ENCODE measurements at regions not wholly inside any gene's neighbourhood (a gene's known extent, or its start where the extent isn't known, plus 50 kb on each side); places are given as distances from the start of the nearest gene placed in this dataset.

GRCh38 chr3:102020735-102021134, 171.4 kb downstream of the NFKBIZ start:
- Histone ChIP-seq H3K4me3 (no peak overlapping the region), H3K4me1 (no peaks in the 10 kb centered on the region), H3K27ac (no peak overlapping the region), H3K27me3 (no peaks in the 10 kb centered on the region), H3K9me3 (no peaks in the 10 kb centered on the region), H3K36me3 (no peaks in the 10 kb centered on the region)
- 87% methylated on average over 1 of the region's 1 CpG for WGBS
- TF ChIP-seq POLR2AphosphoS5 (IDR thresholded peaks at IDR 0.05) (no peak), EP300 (IDR thresholded peaks at IDR 0.05) (no peak), POLR2A (IDR thresholded peaks at IDR 0.05) (no peak), CTCF (IDR thresholded peaks at IDR 0.05) (no peak)
- DNase-seq (ENCODE audit: low spot score in 2 of 2), result no peak

GRCh38 chr3:102024270-102024904, 175.1 kb downstream of the NFKBIZ start:
- H3K27me3 ChIP-seq, result no peaks in the 10 kb centered on the region
- H3K36me3 ChIP-seq, result no peaks in the 10 kb centered on the region
- no peaks in the 10 kb centered on the region for H3K9me3 ChIP-seq
- TF ChIP-seq POLR2A (IDR thresholded peaks at IDR 0.05) (no peak), POLR2AphosphoS5 (IDR thresholded peaks at IDR 0.05) (no peak), EP300 (IDR thresholded peaks at IDR 0.05) (no peak), CTCF (IDR thresholded peaks at IDR 0.05) (no peak)
- no peak overlapping the region for H3K27ac ChIP-seq
- no peaks in the 10 kb centered on the region for H3K4me1 ChIP-seq
- DNase-seq (ENCODE audit: low spot score in 2 of 2), result no peak
- no peak overlapping the region for H3K4me3 ChIP-seq

GRCh38 chr3:102025606-102026270, 176.4 kb downstream of the NFKBIZ start:
- H3K4me3 ChIP-seq, result no peak overlapping the region
- H3K4me1 ChIP-seq, result no peaks in the 10 kb centered on the region
- H3K27me3 ChIP-seq, result no peaks in the 10 kb centered on the region
- no peaks in the 10 kb centered on the region for H3K9me3 ChIP-seq
- TF ChIP-seq EP300 (IDR thresholded peaks at IDR 0.05), result no peak
- no peak for TF ChIP-seq CTCF (IDR thresholded peaks at IDR 0.05)
- TF ChIP-seq POLR2A (IDR thresholded peaks at IDR 0.05), result no peak
- TF ChIP-seq POLR2AphosphoS5 (IDR thresholded peaks at IDR 0.05), result no peak
- H3K27ac ChIP-seq, result no peak overlapping the region
- WGBS, result 86% methylated on average over 2 of the region's 2 CpGs
- H3K36me3 ChIP-seq, result no peaks in the 10 kb centered on the region
- DNase-seq (ENCODE audit: low spot score in 2 of 2), result no peak

GRCh38 chr3:102026656-102027055, 177.3 kb downstream of the NFKBIZ start:
- TF ChIP-seq POLR2AphosphoS5 (IDR thresholded peaks at IDR 0.05), result no peak
- no peak for TF ChIP-seq CTCF (IDR thresholded peaks at IDR 0.05)
- no peak for TF ChIP-seq EP300 (IDR thresholded peaks at IDR 0.05)
- no peak for TF ChIP-seq POLR2A (IDR thresholded peaks at IDR 0.05)
- no peak for DNase-seq (ENCODE audit: low spot score in 2 of 2)
- 87% methylated on average over 4 of the region's 4 CpGs for WGBS

GRCh38 chr3:102030661-102031060, 181.3 kb downstream of the NFKBIZ start:
- TF ChIP-seq EP300 (IDR thresholded peaks at IDR 0.05) (no peak), POLR2A (IDR thresholded peaks at IDR 0.05) (no peak), CTCF (IDR thresholded peaks at IDR 0.05) (no peak), POLR2AphosphoS5 (IDR thresholded peaks at IDR 0.05) (no peak)
- Histone ChIP-seq H3K27me3 (no peaks in the 10 kb centered on the region), H3K27ac (no peak overlapping the region), H3K36me3 (no peaks in the 10 kb centered on the region), H3K9me3 (no peaks in the 10 kb centered on the region), H3K4me3 (no peak overlapping the region), H3K4me1 (no peaks in the 10 kb centered on the region)
- DNase-seq (ENCODE audit: low spot score in 2 of 2), result no peak
- 76% methylated on average over 2 of the region's 2 CpGs for WGBS

More at GRCh38 chr3:102026656-102027055, 177.3 kb downstream of the NFKBIZ start:
- Histone ChIP-seq H3K4me1 (no peaks in the 10 kb centered on the region), H3K27ac (no peak overlapping the region), H3K4me3 (no peak overlapping the region), H3K36me3 (no peaks in the 10 kb centered on the region), H3K27me3 (no peaks in the 10 kb centered on the region), H3K9me3 (no peaks in the 10 kb centered on the region)
